D721Med (cell line): ENCODE measurements at regions not wholly inside any gene's neighbourhood (a gene's known extent, or its start where the extent isn't known, plus 50 kb on each side); places are given as distances from the start of the nearest gene placed in this dataset.

Experiments used
- DNase-seq: peaks from one replicate; pipeline ENCODE4 v3.0.0; 2011; ENCODE audit warnings: low spot score; ENCODE audit not compliant: insufficient read length
- FAIRE-seq: peaks from 2 replicates; lab custom pipeline; 2011; peaks lifted over from hg19 to GRCh38; lab: Jason Lieb, UNC
- CTCF ChIP-seq: IDR thresholded peaks from 2 replicates; pipeline ENCODE4 v1.5.1; 2012; ENCODE audit warnings: mild to moderate bottlenecking, control low read depth; ENCODE audit not compliant: insufficient read depth; ENCODE audit errors: missing control alignments

GRCh38 chr14:76962303-76962660, 66.2 kb downstream of the IRF2BPL start:
- TF ChIP-seq CTCF: no peak
- no peak for FAIRE-seq
- no peak for DNase-seq

GRCh38 chr14:76961631-76962302, 66.7 kb downstream of the IRF2BPL start:
- DNase-seq (no peak), FAIRE-seq (no peak)
- no peak for TF ChIP-seq CTCF

GRCh38 chr14:76958980-76959710, 69.4 kb downstream of the IRF2BPL start:
- TF ChIP-seq CTCF: no peak
- no peak for FAIRE-seq
- DNase-seq: no peak

GRCh38 chr14:76958020-76958979, 70.2 kb downstream of the IRF2BPL start:
- no peak for FAIRE-seq
- no peak for DNase-seq
- no peak for TF ChIP-seq CTCF

GRCh38 chr14:76957224-76957891, 71.2 kb downstream of the IRF2BPL start:
- DNase-seq (no peak), FAIRE-seq (no peak)
- no peak for TF ChIP-seq CTCF

- FAIRE-seq: no peak
- no peak for TF ChIP-seq CTCF
These were observed 72.0 kb downstream of the IRF2BPL start for GRCh38 chr14:76956316-76957090.

More at GRCh38 chr14:76956316-76957090, 72.0 kb downstream of the IRF2BPL start:
- no peak for DNase-seq
